ENCODE measurements at regions not wholly inside any gene's neighbourhood (a gene's known extent, or its start where the extent isn't known, plus 50 kb on each side); places are given as distances from the start of the nearest gene placed in this dataset.
"Not testable (repeated sequence)": the region's sequence is repeated elsewhere in the genome, so short reads cannot be mapped to it uniquely, and the experiment has no call there.

DNA sequence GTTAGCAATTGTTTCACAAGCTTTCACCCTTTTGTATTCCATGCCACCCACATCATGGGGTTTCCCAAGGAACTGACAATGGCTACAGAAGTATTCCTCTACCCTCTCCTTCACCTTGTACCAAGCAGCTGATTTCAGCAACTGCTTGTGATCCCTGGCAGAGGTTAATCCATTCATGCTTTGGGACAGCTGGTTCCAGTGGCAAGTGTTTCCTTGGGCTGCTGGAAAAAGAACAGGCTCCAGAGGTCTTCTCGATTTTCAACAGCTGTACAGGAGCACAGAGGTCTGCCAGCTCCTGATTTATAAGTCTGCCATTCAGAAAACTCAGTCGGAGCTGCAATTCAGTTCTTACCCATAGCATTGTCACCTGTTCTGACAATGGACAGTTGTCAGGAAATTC lies 239.2 kb upstream of the CWC22 start:
- Histone ChIP-seq H3K4me2 (ENCODE audit: low read depth, low read length, poor library complexity, severe bottlenecking) (no peak overlapping the region), H2AFZ (ENCODE audit: low read depth, low read length, severe bottlenecking) (no peak overlapping the region), H3K9me3 (ENCODE audit: insufficient read depth, low read length) (no peaks in the 10 kb centered on the region), H3K4me3 (ENCODE audit: insufficient read depth, low read length, poor library complexity, severe bottlenecking) (no peak overlapping the region), H3K27me3 (ENCODE audit: low read length) (no peaks in the 10 kb centered on the region), H4K20me1 (ENCODE audit: low read depth, low read length) (no peaks in the 10 kb centered on the region), H3K9me2 (replicated peaks; ENCODE audit: insufficient read depth, low read length) (no peaks in the 10 kb centered on the region), H3K79me2 (ENCODE audit: insufficient read depth, low read length) (no peaks in the 10 kb centered on the region), H3K27ac (ENCODE audit: low read depth, low read length) (no peak overlapping the region), H3K36me3 (ENCODE audit: low read length) (no peaks in the 10 kb centered on the region), H3K9ac (ENCODE audit: low read length) (no peak overlapping the region), H3F3A (ENCODE audit: insufficient read depth) (no peaks in the 10 kb centered on the region)
- TF ChIP-seq, protein P1, sequence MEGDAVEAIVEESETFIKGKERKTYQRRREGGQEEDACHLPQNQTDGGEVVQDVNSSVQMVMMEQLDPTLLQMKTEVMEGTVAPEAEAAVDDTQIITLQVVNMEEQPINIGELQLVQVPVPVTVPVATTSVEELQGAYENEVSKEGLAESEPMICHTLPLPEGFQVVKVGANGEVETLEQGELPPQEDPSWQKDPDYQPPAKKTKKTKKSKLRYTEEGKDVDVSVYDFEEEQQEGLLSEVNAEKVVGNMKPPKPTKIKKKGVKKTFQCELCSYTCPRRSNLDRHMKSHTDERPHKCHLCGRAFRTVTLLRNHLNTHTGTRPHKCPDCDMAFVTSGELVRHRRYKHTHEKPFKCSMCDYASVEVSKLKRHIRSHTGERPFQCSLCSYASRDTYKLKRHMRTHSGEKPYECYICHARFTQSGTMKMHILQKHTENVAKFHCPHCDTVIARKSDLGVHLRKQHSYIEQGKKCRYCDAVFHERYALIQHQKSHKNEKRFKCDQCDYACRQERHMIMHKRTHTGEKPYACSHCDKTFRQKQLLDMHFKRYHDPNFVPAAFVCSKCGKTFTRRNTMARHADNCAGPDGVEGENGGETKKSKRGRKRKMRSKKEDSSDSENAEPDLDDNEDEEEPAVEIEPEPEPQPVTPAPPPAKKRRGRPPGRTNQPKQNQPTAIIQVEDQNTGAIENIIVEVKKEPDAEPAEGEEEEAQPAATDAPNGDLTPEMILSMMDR (IDR thresholded peaks at IDR 0.05; ENCODE audit: insufficient read depth, low read length, poor library complexity, severe bottlenecking) = no peak
- no peak for TF ChIP-seq EZH2phosphoT487 (conservative IDR thresholded peaks at IDR 0.05; ENCODE audit: low read length)

DNA sequence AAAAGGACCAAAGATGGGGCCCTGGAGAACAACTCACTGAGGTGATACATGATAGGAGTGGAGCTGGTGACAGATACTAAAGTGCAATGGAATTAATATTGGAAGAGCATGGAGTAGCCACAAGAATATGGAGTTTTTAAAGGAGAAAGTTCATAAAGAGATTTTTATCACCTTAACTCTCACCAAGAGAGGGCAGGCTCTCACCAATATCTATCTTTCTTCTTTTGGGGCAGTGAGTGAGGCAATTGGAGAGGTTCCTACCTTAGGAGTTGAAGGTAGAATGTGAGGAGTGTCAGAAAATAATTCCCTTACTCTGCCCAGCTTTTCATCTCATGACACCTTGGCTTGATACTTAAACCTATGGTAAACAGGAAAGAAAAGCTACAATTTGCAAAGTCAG lies 233.7 kb upstream of the CWC22 start:
- H3K4me2 ChIP-seq (ENCODE audit: low read depth, low read length, poor library complexity, severe bottlenecking) = no peak overlapping the region
- no peaks in the 10 kb centered on the region for H3K27me3 ChIP-seq (ENCODE audit: low read length)
- no peak overlapping the region for H3K27ac ChIP-seq (ENCODE audit: low read depth, low read length)
- H4K20me1 ChIP-seq (ENCODE audit: low read depth, low read length) = no peaks in the 10 kb centered on the region
- H3K9ac ChIP-seq (ENCODE audit: low read length) = no peak overlapping the region
- no peak overlapping the region for H2AFZ ChIP-seq (ENCODE audit: low read depth, low read length, severe bottlenecking)
- H3K36me3 ChIP-seq (ENCODE audit: low read length) = no peaks in the 10 kb centered on the region
- H3K9me3 ChIP-seq (ENCODE audit: insufficient read depth, low read length) = no peaks in the 10 kb centered on the region
- H3K4me3 ChIP-seq (ENCODE audit: insufficient read depth, low read length, poor library complexity, severe bottlenecking) = no peak overlapping the region
- TF ChIP-seq EZH2phosphoT487 (conservative IDR thresholded peaks at IDR 0.05; ENCODE audit: low read length) = no peak
- TF ChIP-seq, protein P1 (IDR thresholded peaks at IDR 0.05; ENCODE audit: insufficient read depth, low read length, poor library complexity, severe bottlenecking) = no peak
- H3K79me2 ChIP-seq (ENCODE audit: insufficient read depth, low read length) = no peaks in the 10 kb centered on the region
- H3F3A ChIP-seq (ENCODE audit: insufficient read depth) = no peaks in the 10 kb centered on the region
- H3K9me2 ChIP-seq (replicated peaks; ENCODE audit: insufficient read depth, low read length) = no peaks in the 10 kb centered on the region

DNA sequence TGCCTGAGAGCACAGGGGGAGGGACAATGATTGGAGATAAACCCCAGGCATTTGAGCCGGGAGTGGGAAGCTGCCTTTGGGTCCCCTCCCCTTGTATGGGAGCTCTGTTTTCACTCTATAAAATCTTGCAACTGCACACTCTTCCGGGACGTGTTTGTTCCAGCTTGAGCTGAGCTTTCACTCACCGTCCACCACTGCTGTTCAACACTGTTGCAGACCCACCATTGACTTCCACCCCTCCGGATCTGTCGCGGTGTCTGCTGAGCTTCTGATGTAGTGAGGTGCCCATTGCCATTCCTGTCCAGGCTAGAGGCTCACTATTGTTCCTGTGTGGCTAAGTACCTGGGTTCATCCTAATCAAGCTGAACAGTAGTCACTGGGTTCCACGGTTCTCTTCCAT lies 231.6 kb upstream of the CWC22 start:
- Histone ChIP-seq H3K9me3 (ENCODE audit: insufficient read depth, low read length) (no peaks in the 10 kb centered on the region), H4K20me1 (ENCODE audit: low read depth, low read length) (no peaks in the 10 kb centered on the region), H3K4me3 (ENCODE audit: insufficient read depth, low read length, poor library complexity, severe bottlenecking) (no peak overlapping the region), H3F3A (ENCODE audit: insufficient read depth) (no peaks in the 10 kb centered on the region), H3K4me2 (ENCODE audit: low read depth, low read length, poor library complexity, severe bottlenecking) (no peak overlapping the region), H3K79me2 (ENCODE audit: insufficient read depth, low read length) (no peaks in the 10 kb centered on the region), H3K9me2 (replicated peaks; ENCODE audit: insufficient read depth, low read length) (no peaks in the 10 kb centered on the region), H3K27ac (ENCODE audit: low read depth, low read length) (no peak overlapping the region), H3K27me3 (ENCODE audit: low read length) (no peaks in the 10 kb centered on the region), H3K36me3 (ENCODE audit: low read length) (no peaks in the 10 kb centered on the region), H3K9ac (ENCODE audit: low read length) (no peak overlapping the region), H2AFZ (ENCODE audit: low read depth, low read length, severe bottlenecking) (no peak overlapping the region)
- no peak for TF ChIP-seq EZH2phosphoT487 (conservative IDR thresholded peaks at IDR 0.05; ENCODE audit: low read length)
- TF ChIP-seq, protein P1 (IDR thresholded peaks at IDR 0.05; ENCODE audit: insufficient read depth, low read length, poor library complexity, severe bottlenecking) = no peak

DNA sequence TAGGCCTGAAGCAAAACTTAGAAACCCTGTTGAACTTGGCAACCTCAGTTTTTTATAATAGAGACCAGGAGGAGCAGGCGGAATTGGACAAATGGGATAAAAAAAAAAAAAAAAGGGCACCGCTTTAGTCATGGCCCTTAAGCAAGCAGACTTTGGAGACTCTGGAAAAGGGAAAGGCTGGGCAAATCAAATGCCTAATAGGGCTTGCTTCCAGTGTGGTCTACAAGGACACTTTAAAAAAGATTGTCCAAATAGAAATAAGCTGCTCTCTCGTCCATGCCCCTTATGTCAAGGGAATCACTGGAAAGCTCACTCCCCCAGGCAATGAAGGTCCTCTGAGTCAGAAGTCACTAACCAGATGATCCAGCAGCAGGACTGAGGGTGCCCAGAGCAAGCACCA lies 229.0 kb upstream of the CWC22 start:
- not testable (repeated sequence) for H3K27me3 ChIP-seq (ENCODE audit: low read length); H3K9ac ChIP-seq (ENCODE audit: low read length); H2AFZ ChIP-seq (ENCODE audit: low read depth, low read length, severe bottlenecking); H3K4me3 ChIP-seq (ENCODE audit: insufficient read depth, low read length, poor library complexity, severe bottlenecking); H3K36me3 ChIP-seq (ENCODE audit: low read length); H3K9me2 ChIP-seq (replicated peaks; ENCODE audit: insufficient read depth, low read length); H3K27ac ChIP-seq (ENCODE audit: low read depth, low read length); H3K9me3 ChIP-seq (ENCODE audit: insufficient read depth, low read length); H3K79me2 ChIP-seq (ENCODE audit: insufficient read depth, low read length); H3K4me2 ChIP-seq (ENCODE audit: low read depth, low read length, poor library complexity, severe bottlenecking); H3F3A ChIP-seq (ENCODE audit: insufficient read depth); H4K20me1 ChIP-seq (ENCODE audit: low read depth, low read length)

DNA sequence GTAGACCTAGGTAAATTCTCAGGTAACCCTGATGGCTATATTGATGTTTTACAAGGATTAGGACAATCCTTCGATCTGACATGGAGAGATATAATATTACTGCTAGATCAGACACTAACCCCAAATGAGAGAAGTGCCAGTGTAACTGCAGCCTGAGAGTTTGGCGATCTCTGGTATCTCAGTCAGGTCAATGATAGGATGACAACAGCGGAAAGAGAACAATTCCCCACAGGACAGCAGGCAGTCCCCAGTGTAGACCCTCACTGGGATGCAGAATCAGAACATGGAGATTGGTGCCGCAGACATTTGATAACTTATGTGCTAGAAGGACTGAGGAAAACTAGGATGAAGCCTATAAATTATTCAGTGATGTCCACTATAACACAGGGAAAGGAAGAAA lies 228.4 kb upstream of the CWC22 start:
- H3K9me3 ChIP-seq (ENCODE audit: insufficient read depth, low read length); H3K4me3 ChIP-seq (ENCODE audit: insufficient read depth, low read length, poor library complexity, severe bottlenecking); H3K36me3 ChIP-seq (ENCODE audit: low read length); H3K4me2 ChIP-seq (ENCODE audit: low read depth, low read length, poor library complexity, severe bottlenecking); H3K9me2 ChIP-seq (replicated peaks; ENCODE audit: insufficient read depth, low read length); H3K27me3 ChIP-seq (ENCODE audit: low read length); H3F3A ChIP-seq (ENCODE audit: insufficient read depth); H3K79me2 ChIP-seq (ENCODE audit: insufficient read depth, low read length); H4K20me1 ChIP-seq (ENCODE audit: low read depth, low read length); H2AFZ ChIP-seq (ENCODE audit: low read depth, low read length, severe bottlenecking); H3K9ac ChIP-seq (ENCODE audit: low read length); H3K27ac ChIP-seq (ENCODE audit: low read depth, low read length): not testable (repeated sequence)

DNA sequence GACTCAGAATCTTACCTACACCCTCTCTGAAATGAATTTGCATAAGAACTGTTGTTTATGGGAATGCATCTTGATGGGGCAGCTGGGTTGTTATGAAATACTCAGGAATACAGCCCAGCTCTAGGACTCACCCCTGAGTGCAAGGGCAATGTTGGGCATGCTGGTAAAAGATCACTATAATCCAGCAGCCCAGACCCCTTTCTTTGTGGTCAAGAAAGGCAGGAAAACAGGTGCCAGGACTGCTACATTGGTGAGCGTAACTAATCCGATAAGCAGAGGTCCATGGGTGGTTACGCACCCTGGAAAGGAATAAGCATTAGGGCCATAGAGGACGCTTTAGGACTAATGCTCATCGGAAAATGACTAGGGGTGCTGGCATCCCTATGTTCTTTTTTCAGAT lies 227.9 kb upstream of the CWC22 start:
- H3K9me3 ChIP-seq (ENCODE audit: insufficient read depth, low read length); H3K27me3 ChIP-seq (ENCODE audit: low read length); H3F3A ChIP-seq (ENCODE audit: insufficient read depth); H3K79me2 ChIP-seq (ENCODE audit: insufficient read depth, low read length); H3K27ac ChIP-seq (ENCODE audit: low read depth, low read length); H3K9ac ChIP-seq (ENCODE audit: low read length); H4K20me1 ChIP-seq (ENCODE audit: low read depth, low read length); H3K36me3 ChIP-seq (ENCODE audit: low read length); H2AFZ ChIP-seq (ENCODE audit: low read depth, low read length, severe bottlenecking); H3K4me2 ChIP-seq (ENCODE audit: low read depth, low read length, poor library complexity, severe bottlenecking); H3K4me3 ChIP-seq (ENCODE audit: insufficient read depth, low read length, poor library complexity, severe bottlenecking); H3K9me2 ChIP-seq (replicated peaks; ENCODE audit: insufficient read depth, low read length): not testable (repeated sequence)

All from SU-DHL-6 (cell line).